T-helper 17 cell (primary cell): ENCODE measurements at regions not wholly inside any gene's neighbourhood (a gene's known extent, or its start where the extent isn't known, plus 50 kb on each side); places are given as distances from the start of the nearest gene placed in this dataset.

ENCODE experiments used
- ATAC-seq: fragments of 150-1000 bp; cut with Tn5 transposase; 2 replicates; pipeline ENCODE4 v1.10.0; 2021; ENCODE audit warnings: mild to moderate bottlenecking, moderate library complexity
- DNase-seq, 3 donors: peaks; one replicate each; pipeline versions ENCODE4 v3.0.0 to v3.0.0-alpha.2; 2020 to 2021
- H3K9me3 ChIP-seq: one replicate; pipeline ENCODE4 v1.7.0; 2013; ENCODE audit warnings: low read length, mild to moderate bottlenecking; ENCODE audit not compliant: control insufficient read depth, poor library complexity, severe bottlenecking
- H3K27ac Mint-ChIP-seq: one replicate; pipeline ENCODE4 v1.8.0; 2022; ENCODE audit warnings: mild to moderate bottlenecking, moderate library complexity, mixed read lengths
- H3K27me3 Mint-ChIP-seq: one replicate; pipeline ENCODE4 v1.8.0; 2022; ENCODE audit warnings: mixed read lengths
- H3K36me3 Mint-ChIP-seq: one replicate; pipeline ENCODE4 v1.8.0; 2022; ENCODE audit warnings: low read depth, mixed read lengths
- H3K4me1 Mint-ChIP-seq: one replicate; pipeline ENCODE4 v1.8.0; 2022; ENCODE audit warnings: mild to moderate bottlenecking, mixed read lengths
- H3K4me3 Mint-ChIP-seq: one replicate; pipeline ENCODE4 v1.8.0; 2022; ENCODE audit warnings: mild to moderate bottlenecking, moderate library complexity, mixed read lengths

- DNase-seq (no peak), ATAC-seq (no peak)
- Mint-ChIP-seq H3K4me3 (no peak overlapping the region), H3K36me3 (no peaks in the 10 kb centered on the region), H3K27me3 (peaks cover 15% of the 10 kb centered on the region), H3K4me1 (no peaks in the 10 kb centered on the region), H3K27ac (no peak overlapping the region)
- peaks cover 2% of the 10 kb centered on the region for H3K9me3 ChIP-seq
Measured at GRCh38 chr11:15617126-15617525, 502.4 kb downstream of the INSC start.

GRCh38 chr11:15618583-15619032, 503.9 kb downstream of the INSC start:
- H3K4me1 Mint-ChIP-seq: no peaks in the 10 kb centered on the region
- H3K4me3 Mint-ChIP-seq: no peak overlapping the region
- H3K36me3 Mint-ChIP-seq: no peaks in the 10 kb centered on the region
- H3K27ac Mint-ChIP-seq: no peak overlapping the region
- H3K9me3 ChIP-seq: peaks cover 2% of the 10 kb centered on the region
- DNase-seq (no peak), ATAC-seq (no peak)
- H3K27me3 Mint-ChIP-seq: peaks cover 24% of the 10 kb centered on the region

- peaks cover 43% of the 10 kb centered on the region for H3K27me3 Mint-ChIP-seq
- no peak for ATAC-seq
- no peaks in the 10 kb centered on the region for H3K36me3 Mint-ChIP-seq
- H3K4me3 Mint-ChIP-seq: no peak overlapping the region
- peaks cover 2% of the 10 kb centered on the region for H3K9me3 ChIP-seq
- H3K4me1 Mint-ChIP-seq: no peaks in the 10 kb centered on the region
- DNase-seq: no peak
- no peak overlapping the region for H3K27ac Mint-ChIP-seq
Measured at GRCh38 chr11:15621565-15621964, 506.8 kb downstream of the INSC start.

- DNase-seq (no peak), ATAC-seq (no peak)
- H3K9me3 ChIP-seq: peaks cover 2% of the 10 kb centered on the region
- H3K27me3 Mint-ChIP-seq: peaks cover 51% of the 10 kb centered on the region
- no peak overlapping the region for H3K4me3 Mint-ChIP-seq
- no peaks in the 10 kb centered on the region for H3K36me3 Mint-ChIP-seq
- H3K4me1 Mint-ChIP-seq: no peaks in the 10 kb centered on the region
- H3K27ac Mint-ChIP-seq: no peak overlapping the region
Measured at GRCh38 chr11:15622231-15622890, 507.6 kb downstream of the INSC start.

GRCh38 chr11:15624701-15625100, 510.0 kb downstream of the INSC start:
- H3K4me1 Mint-ChIP-seq: no peaks in the 10 kb centered on the region
- DNase-seq: no peak

GRCh38 chr11:15625691-15626090, 511.0 kb downstream of the INSC start:
- no peaks in the 10 kb centered on the region for H3K9me3 ChIP-seq
- no peak overlapping the region for H3K4me3 Mint-ChIP-seq
- H3K36me3 Mint-ChIP-seq: no peaks in the 10 kb centered on the region
- no peak for ATAC-seq
- no peaks in the 10 kb centered on the region for H3K4me1 Mint-ChIP-seq
- no peak overlapping the region for H3K27ac Mint-ChIP-seq
- DNase-seq: no peak
- H3K27me3 Mint-ChIP-seq: peaks cover 81% of the 10 kb centered on the region

More at GRCh38 chr11:15624701-15625100, 510.0 kb downstream of the INSC start:
- Mint-ChIP-seq H3K4me3 (no peak overlapping the region), H3K27ac (no peak overlapping the region), H3K27me3 (peaks cover 74% of the 10 kb centered on the region), H3K36me3 (no peaks in the 10 kb centered on the region)
- ATAC-seq: no peak
- no peaks in the 10 kb centered on the region for H3K9me3 ChIP-seq

- no peaks in the 10 kb centered on the region for H3K4me1 Mint-ChIP-seq
- DNase-seq: no peak
- no peaks in the 10 kb centered on the region for H3K9me3 ChIP-seq
- no peak overlapping the region for H3K27ac Mint-ChIP-seq
- peaks cover 79% of the 10 kb centered on the region for H3K27me3 Mint-ChIP-seq
- ATAC-seq: no peak
- H3K36me3 Mint-ChIP-seq: no peaks in the 10 kb centered on the region
- H3K4me3 Mint-ChIP-seq: no peak overlapping the region
Measured at GRCh38 chr11:15627560-15627959, 512.8 kb downstream of the INSC start.

GRCh38 chr11:15629690-15630321, 515.1 kb downstream of the INSC start:
- ATAC-seq (no peak), DNase-seq (no peak)
- H3K36me3 Mint-ChIP-seq: no peaks in the 10 kb centered on the region
- no peak overlapping the region for H3K4me3 Mint-ChIP-seq
- H3K27me3 Mint-ChIP-seq: peaks cover 72% of the 10 kb centered on the region
- no peaks in the 10 kb centered on the region for H3K9me3 ChIP-seq
- no peaks in the 10 kb centered on the region for H3K4me1 Mint-ChIP-seq
- no peak overlapping the region for H3K27ac Mint-ChIP-seq

GRCh38 chr11:15630896-15631295, 516.2 kb downstream of the INSC start:
- Mint-ChIP-seq H3K27ac (no peak overlapping the region), H3K36me3 (no peaks in the 10 kb centered on the region), H3K4me3 (no peak overlapping the region), H3K27me3 (peaks cover 68% of the 10 kb centered on the region), H3K4me1 (no peaks in the 10 kb centered on the region)
- H3K9me3 ChIP-seq: no peaks in the 10 kb centered on the region
- no peak for DNase-seq
- ATAC-seq: no peak

- Mint-ChIP-seq H3K27ac (no peak overlapping the region), H3K4me3 (no peak overlapping the region), H3K36me3 (no peaks in the 10 kb centered on the region), H3K27me3 (peaks cover 32% of the 10 kb centered on the region), H3K4me1 (no peaks in the 10 kb centered on the region)
- no peak for ATAC-seq
- DNase-seq: no peak
- no peaks in the 10 kb centered on the region for H3K9me3 ChIP-seq
Measured at GRCh38 chr11:15635521-15635920, 520.8 kb downstream of the INSC start.

GRCh38 chr11:15636521-15637089, 521.9 kb downstream of the INSC start:
- Mint-ChIP-seq H3K27ac (no peak overlapping the region), H3K4me3 (no peak overlapping the region), H3K36me3 (no peaks in the 10 kb centered on the region), H3K27me3 (peaks cover 22% of the 10 kb centered on the region), H3K4me1 (no peaks in the 10 kb centered on the region)
- ATAC-seq (no peak), DNase-seq (no peak)
- no peaks in the 10 kb centered on the region for H3K9me3 ChIP-seq

GRCh38 chr11:15638386-15638787, 523.7 kb downstream of the INSC start:
- Mint-ChIP-seq H3K27me3 (peaks cover 18% of the 10 kb centered on the region), H3K4me1 (no peaks in the 10 kb centered on the region), H3K27ac (no peak overlapping the region), H3K36me3 (no peaks in the 10 kb centered on the region), H3K4me3 (no peak overlapping the region)
- DNase-seq (no peak), ATAC-seq (no peak)
- no peaks in the 10 kb centered on the region for H3K9me3 ChIP-seq

- Mint-ChIP-seq H3K4me3 (no peak overlapping the region), H3K27ac (no peak overlapping the region), H3K27me3 (peaks cover 23% of the 10 kb centered on the region), H3K36me3 (no peaks in the 10 kb centered on the region), H3K4me1 (no peaks in the 10 kb centered on the region)
- no peak for DNase-seq
- no peak for ATAC-seq
- H3K9me3 ChIP-seq: no peaks in the 10 kb centered on the region
Measured at GRCh38 chr11:15640318-15640717, 525.6 kb downstream of the INSC start.
